Smooth muscle cell (in vitro differentiated cells): ENCODE measurements at regions not wholly inside any gene's neighbourhood (a gene's known extent, or its start where the extent isn't known, plus 50 kb on each side); places are given as distances from the start of the nearest gene placed in this dataset.
A peak's percentile ranks its signal among the peaks of the same experiment; 100 is the strongest.

ENCODE experiments used
- DNase-seq: peaks from one replicate; lab custom pipeline; 2025; ENCODE audit not compliant: unreplicated experiment; lab: John Stamatoyannopoulos, UW
- H2AFZ ChIP-seq: fragments of 200-600 bp; sonication (generic); 2 replicates; pipeline ENCODE4 v1.6.0; 2016; ENCODE audit warnings: antibody characterized with exemption, low read depth, mild to moderate bottlenecking
- H3F3A ChIP-seq: fragments of 200-600 bp; sonication (generic); 2 replicates; pipeline ENCODE4 v1.6.0; 2017; ENCODE audit warnings: antibody characterized with exemption, low read depth
- H3K27ac ChIP-seq: fragments of 200-600 bp; sonication (generic); 2 replicates; pipeline ENCODE4 v1.5.1; 2016; ENCODE audit warnings: low read depth, mild to moderate bottlenecking
- H3K27me3 ChIP-seq: fragments of 200-600 bp; sonication (generic); 2 replicates; pipeline ENCODE4 v1.6.1; 2016; ENCODE audit warnings: low read depth, mild to moderate bottlenecking
- H3K36me3 ChIP-seq: fragments of 200-600 bp; sonication (generic); 2 replicates; pipeline ENCODE4 v1.5.1; 2016; ENCODE audit warnings: low read depth
- H3K4me1 ChIP-seq: fragments of 200-600 bp; sonication (generic); 2 replicates; pipeline ENCODE4 v1.5.1; 2016; ENCODE audit warnings: low read depth
- H3K4me2 ChIP-seq: fragments of 200-600 bp; sonication (generic); 2 replicates; pipeline ENCODE4 v1.6.0; 2016; ENCODE audit warnings: mild to moderate bottlenecking
- H3K4me3 ChIP-seq: fragments of 200-600 bp; sonication (generic); 2 replicates; pipeline ENCODE4 v1.5.1; 2016; ENCODE audit warnings: mild to moderate bottlenecking
- H3K79me2 ChIP-seq: fragments of 200-600 bp; sonication (generic); 2 replicates; pipeline ENCODE4 v1.6.0; 2016; ENCODE audit warnings: low read depth, mild to moderate bottlenecking
- H3K9ac ChIP-seq: fragments of 200-600 bp; sonication (generic); 2 replicates; pipeline ENCODE4 v1.6.0; 2016; ENCODE audit warnings: low read depth
- H3K9me3 ChIP-seq: fragments of 200-600 bp; sonication (generic); replicated peaks from 2 replicates; pipeline ENCODE4 v1.5.1; 2016; ENCODE audit warnings: low read depth
- H4K20me1 ChIP-seq: fragments of 200-600 bp; sonication (generic); 2 replicates; pipeline ENCODE4 v1.6.0; 2016; ENCODE audit warnings: low read depth
- WGBS: methylation state at CpG from one replicate; pipeline ENCODE4 v1.1.7; 2016; ENCODE audit warnings: low lambda C conversion rate; 5-methylcytosine and 5-hydroxymethylcytosine counted together
- TF ChIP-seq, protein P1 (sequence below): fragments of 200-600 bp; sonication (generic); IDR thresholded peaks from 2 replicates; pipeline ENCODE4 v1.5.1; 2017; ENCODE audit warnings: borderline replicate concordance, mild to moderate bottlenecking, antibody characterized with exemption; ENCODE audit not compliant: insufficient read depth, poor library complexity, severe bottlenecking

DNA sequence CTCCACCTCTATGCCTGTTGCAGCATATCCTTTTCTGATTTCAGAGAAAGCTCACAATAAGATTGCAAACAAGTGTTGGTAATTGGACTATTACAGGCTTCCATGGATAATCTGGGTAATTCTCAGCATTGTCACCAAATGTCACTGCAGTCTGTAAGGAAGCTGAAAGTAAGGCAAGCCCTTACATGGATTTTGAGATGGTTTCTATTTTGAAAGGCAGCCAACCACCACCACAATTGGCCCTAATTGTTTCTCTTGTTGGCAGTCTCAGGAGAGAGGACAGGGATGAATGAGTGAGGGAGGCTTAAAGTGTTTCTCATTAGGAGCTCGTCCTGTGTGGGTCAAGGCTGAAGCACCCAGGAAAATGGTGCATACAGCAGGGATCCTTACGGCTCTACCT is 879.9 kb downstream of the TUSC7 start:
- H3K9ac ChIP-seq: no peak overlapping the region
- no peak overlapping the region for H3K27ac ChIP-seq
- no peak for DNase-seq
- 79% methylated on average over 2 of the region's 2 CpGs for WGBS
- TF ChIP-seq, protein P1, sequence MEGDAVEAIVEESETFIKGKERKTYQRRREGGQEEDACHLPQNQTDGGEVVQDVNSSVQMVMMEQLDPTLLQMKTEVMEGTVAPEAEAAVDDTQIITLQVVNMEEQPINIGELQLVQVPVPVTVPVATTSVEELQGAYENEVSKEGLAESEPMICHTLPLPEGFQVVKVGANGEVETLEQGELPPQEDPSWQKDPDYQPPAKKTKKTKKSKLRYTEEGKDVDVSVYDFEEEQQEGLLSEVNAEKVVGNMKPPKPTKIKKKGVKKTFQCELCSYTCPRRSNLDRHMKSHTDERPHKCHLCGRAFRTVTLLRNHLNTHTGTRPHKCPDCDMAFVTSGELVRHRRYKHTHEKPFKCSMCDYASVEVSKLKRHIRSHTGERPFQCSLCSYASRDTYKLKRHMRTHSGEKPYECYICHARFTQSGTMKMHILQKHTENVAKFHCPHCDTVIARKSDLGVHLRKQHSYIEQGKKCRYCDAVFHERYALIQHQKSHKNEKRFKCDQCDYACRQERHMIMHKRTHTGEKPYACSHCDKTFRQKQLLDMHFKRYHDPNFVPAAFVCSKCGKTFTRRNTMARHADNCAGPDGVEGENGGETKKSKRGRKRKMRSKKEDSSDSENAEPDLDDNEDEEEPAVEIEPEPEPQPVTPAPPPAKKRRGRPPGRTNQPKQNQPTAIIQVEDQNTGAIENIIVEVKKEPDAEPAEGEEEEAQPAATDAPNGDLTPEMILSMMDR: no peak
- peak overlapping the region; percentile 27 for H3K4me2 ChIP-seq
- no peaks in the 10 kb centered on the region for H3K79me2 ChIP-seq
- peaks cover 30% of the 10 kb centered on the region for H3K4me1 ChIP-seq
- no peak overlapping the region for H3K4me3 ChIP-seq
- H3K9me3 ChIP-seq: no peaks in the 10 kb centered on the region
- no peak overlapping the region for H2AFZ ChIP-seq
- no peaks in the 10 kb centered on the region for H4K20me1 ChIP-seq
- H3K27me3 ChIP-seq: no peaks in the 10 kb centered on the region
- no peaks in the 10 kb centered on the region for H3K36me3 ChIP-seq
- H3F3A ChIP-seq: peaks cover 5% of the 10 kb centered on the region

DNA sequence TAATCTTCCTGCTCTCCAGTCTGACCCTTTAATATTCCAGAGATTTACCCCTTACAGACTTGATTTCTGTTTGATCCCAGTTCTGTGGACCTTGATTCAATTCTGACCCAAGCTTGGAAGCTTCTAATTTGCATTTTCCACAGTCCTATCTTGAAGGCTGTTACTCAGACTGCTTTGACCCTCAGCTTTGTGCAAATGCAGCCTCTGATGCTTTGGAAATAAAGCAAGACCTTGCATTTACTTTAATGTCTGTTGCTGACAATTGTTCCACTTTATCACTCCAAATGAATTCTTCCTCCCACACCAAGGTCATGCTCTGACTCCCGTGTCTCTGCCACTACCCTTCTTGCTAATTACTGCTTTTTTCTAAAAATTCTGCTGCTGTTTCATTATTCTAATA is 886.0 kb downstream of the TUSC7 start:
- TF ChIP-seq, protein P1: no peak
- Histone ChIP-seq H3K9ac (no peak overlapping the region), H3K27ac (no peak overlapping the region), H2AFZ (no peak overlapping the region), H4K20me1 (no peaks in the 10 kb centered on the region), H3K36me3 (no peaks in the 10 kb centered on the region), H3K4me2 (no peak overlapping the region), H3K9me3 (no peaks in the 10 kb centered on the region), H3K79me2 (no peaks in the 10 kb centered on the region), H3K4me1 (no peaks in the 10 kb centered on the region), H3K27me3 (no peaks in the 10 kb centered on the region), H3F3A (no peaks in the 10 kb centered on the region), H3K4me3 (no peak overlapping the region)
- DNase-seq: no peak
- 77% methylated on average over 1 of the region's 1 CpG for WGBS

DNA sequence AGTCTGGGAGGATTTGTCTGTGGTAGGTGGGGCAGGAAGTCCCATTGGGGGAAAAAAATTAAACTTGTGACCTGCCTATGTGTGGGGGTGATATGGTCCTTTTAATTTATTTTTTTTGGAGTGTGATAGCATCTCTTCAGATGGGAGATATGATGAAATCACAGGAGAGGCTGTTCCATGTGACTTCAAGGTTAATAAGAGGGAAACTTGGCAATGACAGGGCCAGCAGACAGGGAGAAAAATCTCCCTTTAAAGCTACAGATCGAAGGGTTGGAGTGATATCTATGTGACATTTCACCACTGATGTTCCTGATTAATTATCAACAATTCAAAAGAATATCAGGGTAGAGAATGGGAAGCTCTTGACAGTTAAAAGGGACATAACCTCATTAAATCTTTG is 886.9 kb downstream of the TUSC7 start:
- no peaks in the 10 kb centered on the region for H3K27me3 ChIP-seq
- 86% methylated on average over 1 of the region's 1 CpG for WGBS
- no peaks in the 10 kb centered on the region for H3K9me3 ChIP-seq
- no peaks in the 10 kb centered on the region for H3K79me2 ChIP-seq
- no peak overlapping the region for H3K4me3 ChIP-seq
- TF ChIP-seq, protein P1: no peak
- H3K27ac ChIP-seq: no peak overlapping the region
- H3K9ac ChIP-seq: no peak overlapping the region
- no peaks in the 10 kb centered on the region for H3F3A ChIP-seq
- no peaks in the 10 kb centered on the region for H3K36me3 ChIP-seq
- DNase-seq: no peak
- no peaks in the 10 kb centered on the region for H4K20me1 ChIP-seq
- peaks cover under 1% of the 10 kb centered on the region for H3K4me1 ChIP-seq
- no peak overlapping the region for H2AFZ ChIP-seq
- H3K4me2 ChIP-seq: no peak overlapping the region

DNA sequence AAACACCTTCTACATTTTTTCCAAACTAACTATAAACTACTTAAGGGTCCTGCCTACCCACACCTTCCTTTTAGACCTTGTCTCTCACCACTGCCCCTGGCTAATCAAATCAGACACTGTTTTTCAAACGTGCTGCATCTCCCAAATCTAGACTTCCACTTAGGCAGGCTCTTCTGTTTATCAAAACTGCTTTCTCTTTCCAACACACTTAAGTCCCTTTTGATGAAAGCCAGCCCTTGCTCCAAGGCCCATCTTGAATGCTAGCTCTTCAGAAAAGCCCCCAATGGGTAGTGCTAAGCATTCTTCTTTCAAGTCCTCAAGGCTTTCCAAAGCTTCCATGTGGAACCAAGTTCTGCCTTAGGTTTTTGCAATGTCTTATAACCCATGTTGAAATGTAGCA is 888.3 kb downstream of the TUSC7 start:
- peaks cover 14% of the 10 kb centered on the region for H3K4me1 ChIP-seq
- H3F3A ChIP-seq: no peaks in the 10 kb centered on the region
- H2AFZ ChIP-seq: no peak overlapping the region
- TF ChIP-seq, protein P1: no peak
- H3K9me3 ChIP-seq: no peaks in the 10 kb centered on the region
- H3K4me2 ChIP-seq: no peak overlapping the region
- no peaks in the 10 kb centered on the region for H3K27me3 ChIP-seq
- H3K36me3 ChIP-seq: no peaks in the 10 kb centered on the region
- no peak overlapping the region for H3K4me3 ChIP-seq
- no peaks in the 10 kb centered on the region for H4K20me1 ChIP-seq
- 35% methylated on average over 1 of the region's 1 CpG for WGBS
- H3K79me2 ChIP-seq: no peaks in the 10 kb centered on the region
- no peak overlapping the region for H3K27ac ChIP-seq
- no peak overlapping the region for H3K9ac ChIP-seq
- DNase-seq: no peak
